B cell (primary cell): ENCODE measurements at regions not wholly inside any gene's neighbourhood (a gene's known extent, or its start where the extent isn't known, plus 50 kb on each side); places are given as distances from the start of the nearest gene placed in this dataset.

ENCODE experiments used
- EZH2 ChIP-seq: IDR thresholded peaks from 2 replicates; pipeline ENCODE4 v1.6.1; 2012; ENCODE audit warnings: borderline replicate concordance, low read depth, mild to moderate bottlenecking, moderate library complexity, low read length; ENCODE audit not compliant: insufficient read depth, poor library complexity, severe bottlenecking
- TF ChIP-seq, protein P1 (sequence below): fragments of 200-600 bp; IDR thresholded peaks from one replicate; pipeline ENCODE4 v1.8.0; 2022; ENCODE audit warnings: antibody characterized with exemption, mild to moderate bottlenecking

DNA sequence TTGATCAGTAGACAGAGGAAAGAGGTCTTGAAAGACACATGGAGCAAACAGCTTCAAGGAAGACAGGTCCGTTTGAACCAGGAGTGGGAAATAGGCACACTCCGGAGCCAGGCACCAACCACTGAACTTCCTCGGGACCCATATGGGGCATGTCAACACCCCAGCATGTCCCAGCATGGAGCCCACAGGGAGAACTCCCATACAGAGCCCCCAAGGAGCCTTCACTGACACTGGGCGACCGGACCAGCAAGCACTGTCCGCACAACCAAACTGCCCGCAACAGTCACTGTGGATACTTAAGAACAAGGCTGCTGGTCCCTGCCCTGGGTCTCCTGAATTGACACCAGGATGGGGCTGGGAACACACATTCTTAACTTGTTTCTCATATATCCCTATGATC lies 286.2 kb upstream of the SALL3 start:
- TF ChIP-seq, protein P1, sequence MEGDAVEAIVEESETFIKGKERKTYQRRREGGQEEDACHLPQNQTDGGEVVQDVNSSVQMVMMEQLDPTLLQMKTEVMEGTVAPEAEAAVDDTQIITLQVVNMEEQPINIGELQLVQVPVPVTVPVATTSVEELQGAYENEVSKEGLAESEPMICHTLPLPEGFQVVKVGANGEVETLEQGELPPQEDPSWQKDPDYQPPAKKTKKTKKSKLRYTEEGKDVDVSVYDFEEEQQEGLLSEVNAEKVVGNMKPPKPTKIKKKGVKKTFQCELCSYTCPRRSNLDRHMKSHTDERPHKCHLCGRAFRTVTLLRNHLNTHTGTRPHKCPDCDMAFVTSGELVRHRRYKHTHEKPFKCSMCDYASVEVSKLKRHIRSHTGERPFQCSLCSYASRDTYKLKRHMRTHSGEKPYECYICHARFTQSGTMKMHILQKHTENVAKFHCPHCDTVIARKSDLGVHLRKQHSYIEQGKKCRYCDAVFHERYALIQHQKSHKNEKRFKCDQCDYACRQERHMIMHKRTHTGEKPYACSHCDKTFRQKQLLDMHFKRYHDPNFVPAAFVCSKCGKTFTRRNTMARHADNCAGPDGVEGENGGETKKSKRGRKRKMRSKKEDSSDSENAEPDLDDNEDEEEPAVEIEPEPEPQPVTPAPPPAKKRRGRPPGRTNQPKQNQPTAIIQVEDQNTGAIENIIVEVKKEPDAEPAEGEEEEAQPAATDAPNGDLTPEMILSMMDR = no peak
- TF ChIP-seq EZH2 = no peak
